WTC11 (cell line): ENCODE measurements at regions not wholly inside any gene's neighbourhood (a gene's known extent, or its start where the extent isn't known, plus 50 kb on each side); places are given as distances from the start of the nearest gene placed in this dataset.

ENCODE experiments used
- ATAC-seq: fragments of 200-7000 bp; cut with Tn5 transposase; 2 replicates; pipeline ENCODE4 v1.10.0; 2021; ENCODE audit warnings: mild to moderate bottlenecking, moderate library complexity
- CTCF ChIA-PET: fragments of 300-600 bp; sonication (Branson Sonifier 250); formaldehyde crosslinking; loops from one replicate; lab custom pipeline; 2021; ENCODE audit warnings: antibody characterized with exemption; lab: Charles Lee
- POLR2A ChIA-PET: fragments of 350-600 bp; sonication (Branson Sonifier 250); formaldehyde crosslinking; loops from one replicate; lab custom pipeline; 2021; ENCODE audit warnings: antibody characterized with exemption; lab: Charles Lee
- DNase-seq: peaks from one replicate; pipeline ENCODE4 v3.0.0; 2021; ENCODE audit warnings: low spot score
- H3K27ac Mint-ChIP-seq: 2 replicates; pipeline ENCODE4 v1.8.0; 2021; ENCODE audit warnings: mixed read lengths
- H3K27me3 Mint-ChIP-seq: 2 replicates; pipeline ENCODE4 v1.8.0; 2021; ENCODE audit warnings: low read depth, mild to moderate bottlenecking, moderate library complexity, mixed read lengths
- H3K36me3 Mint-ChIP-seq: 2 replicates; pipeline ENCODE4 v1.8.0; 2021; ENCODE audit warnings: mixed read lengths
- H3K4me1 Mint-ChIP-seq: 2 replicates; pipeline ENCODE4 v1.8.0; 2022; ENCODE audit warnings: mixed read lengths
- H3K4me3 Mint-ChIP-seq: 2 replicates; pipeline ENCODE4 v1.8.0; 2021; ENCODE audit warnings: mild to moderate bottlenecking, moderate library complexity, mixed read lengths
- H3K9me3 Mint-ChIP-seq: 2 replicates; pipeline ENCODE4 v1.8.0; 2021; ENCODE audit warnings: mixed read lengths
- CTCF ChIP-seq: fragments of 200-600 bp; IDR thresholded peaks from 2 replicates; pipeline ENCODE4 v1.8.0; 2022; ENCODE audit warnings: antibody characterized with exemption
- ERG ChIP-seq: fragments of 250-450 bp; sonication (Bioruptor Pico); IDR thresholded peaks from 2 replicates; pipeline ENCODE4 v1.8.0; 2021; ENCODE audit warnings: mild to moderate bottlenecking
- FOXP4 ChIP-seq: sonication (generic); formaldehyde crosslinking; IDR thresholded peaks from 2 replicates; pipeline ENCODE4 v1.8.0; 2022; ENCODE audit warnings: mild to moderate bottlenecking, missing genetic modification reagents
- GABPB1 ChIP-seq: sonication (generic); formaldehyde crosslinking; IDR thresholded peaks from 2 replicates; pipeline ENCODE4 v1.8.1; 2023; ENCODE audit warnings: mild to moderate bottlenecking, missing genetic modification reagents
- IRF2 ChIP-seq: sonication (generic); formaldehyde crosslinking; IDR thresholded peaks from 2 replicates; pipeline ENCODE4 v1.8.0; 2022; ENCODE audit warnings: low read depth, missing genetic modification reagents, borderline replicate concordance
- KAT7 ChIP-seq: sonication (generic); formaldehyde crosslinking; IDR thresholded peaks from 2 replicates; pipeline ENCODE4 v1.8.1; 2023; ENCODE audit warnings: missing genetic modification reagents, mild to moderate bottlenecking, borderline replicate concordance
- MXD4 ChIP-seq: fragments of 250-450 bp; sonication (Bioruptor Pico); IDR thresholded peaks from 2 replicates; pipeline ENCODE4 v1.8.0; 2021; ENCODE audit warnings: mild to moderate bottlenecking, moderate library complexity, borderline replicate concordance
- MYBL2 ChIP-seq: sonication (generic); formaldehyde crosslinking; IDR thresholded peaks from 2 replicates; pipeline ENCODE4 v1.8.1; 2023; ENCODE audit warnings: mild to moderate bottlenecking, moderate library complexity, missing genetic modification reagents
- PRRX2 ChIP-seq: fragments of 250-450 bp; sonication (Bioruptor Pico); IDR thresholded peaks from 2 replicates; pipeline ENCODE4 v1.8.0; 2021; ENCODE audit warnings: mild to moderate bottlenecking
- SP1 ChIP-seq: sonication (generic); formaldehyde crosslinking; conservative IDR thresholded peaks from 2 replicates; pipeline ENCODE4 v1.8.1; 2022; ENCODE audit warnings: missing genetic modification reagents
- TEAD1 ChIP-seq: sonication (generic); formaldehyde crosslinking; IDR thresholded peaks from 2 replicates; pipeline ENCODE4 v1.8.0; 2022; ENCODE audit warnings: mild to moderate bottlenecking, missing genetic modification reagents
- ZMAT4 ChIP-seq: fragments of 250-450 bp; sonication (Bioruptor Pico); IDR thresholded peaks from 2 replicates; pipeline ENCODE4 v1.9.0; 2021; ENCODE audit warnings: mild to moderate bottlenecking
- ZNF281 ChIP-seq: sonication (generic); formaldehyde crosslinking; IDR thresholded peaks from 2 replicates; pipeline ENCODE4 v1.8.0; 2023; ENCODE audit warnings: mild to moderate bottlenecking, missing genetic modification reagents
- ZNF317 ChIP-seq: sonication (generic); formaldehyde crosslinking; IDR thresholded peaks from 2 replicates; pipeline ENCODE4 v1.8.1; 2023; ENCODE audit warnings: low read depth, mild to moderate bottlenecking, moderate library complexity, missing genetic modification reagents, borderline replicate concordance
- ZNF423 ChIP-seq: fragments of 250-450 bp; sonication (Bioruptor Pico); IDR thresholded peaks from 2 replicates; pipeline ENCODE4 v2.1.2; 2022; ENCODE audit warnings: mild to moderate bottlenecking, moderate library complexity

- 0 out of 2 replicates have a peak, but pooled peaks cover 3% of the 10 kb centered on the region for H3K4me1 Mint-ChIP-seq
- no peak for DNase-seq
- H3K9me3 Mint-ChIP-seq: peaks cover 21% of the 10 kb centered on the region
- peaks cover 3% of the 10 kb centered on the region; the same call in 1 of the 2 replicates for H3K36me3 Mint-ChIP-seq
- H3K4me3 Mint-ChIP-seq: no peak overlapping the region
- no peaks in the 10 kb centered on the region for H3K27me3 Mint-ChIP-seq
- POLR2A ChIA-PET: no interaction called here
- ATAC-seq: no peak
- CTCF ChIA-PET: interaction anchor here (1.3 kb wide), 1 partner anchor 13 kb away, joined by 4 read pairs; no protein-coding TSS in a partner anchor
- H3K27ac Mint-ChIP-seq: no peak overlapping the region
- no peak for TF ChIP-seq ZMAT4 (CRISPR knock-in tag)
- TF ChIP-seq ZNF423: no peak
- TF ChIP-seq ZNF317: no peak
- no peak for TF ChIP-seq KAT7 (CRISPR knock-in tag)
- TF ChIP-seq MYBL2 (CRISPR knock-in tag): no peak
- TF ChIP-seq CTCF: no peak
- no peak for TF ChIP-seq IRF2 (CRISPR knock-in tag)
- TF ChIP-seq SP1 (CRISPR knock-in tag): no peak
- TF ChIP-seq PRRX2 (CRISPR knock-in tag): no peak
- no peak for TF ChIP-seq FOXP4 (CRISPR knock-in tag)
- no peak for TF ChIP-seq ZNF281
Observed at GRCh38 chr12:74890237-74890599, 319.4 kb downstream of the KCNC2 start.

GRCh38 chr12:74891083-74891668 is 318.5 kb downstream of the KCNC2 start:
- ATAC-seq (no peak), DNase-seq (no peak)
- peaks cover 21% of the 10 kb centered on the region for H3K9me3 Mint-ChIP-seq
- POLR2A ChIA-PET: no interaction called here
- 0 out of 2 replicates have a peak, but pooled peaks cover 3% of the 10 kb centered on the region for H3K4me1 Mint-ChIP-seq
- peaks cover 3% of the 10 kb centered on the region; the same call in 1 of the 2 replicates for H3K36me3 Mint-ChIP-seq
- H3K27ac Mint-ChIP-seq: no peak overlapping the region
- no peak for TF ChIP-seq ERG (CRISPR knock-in tag)
- no peak for TF ChIP-seq TEAD1 (CRISPR knock-in tag)
- TF ChIP-seq GABPB1 (CRISPR knock-in tag): no peak
- TF ChIP-seq MXD4 (CRISPR knock-in tag): no peak
- H3K27me3 Mint-ChIP-seq: no peaks in the 10 kb centered on the region
- CTCF ChIA-PET: interaction anchor here (1.3 kb wide), 2 partner anchors 12 to 88 kb away, joined by 4 read pairs; no protein-coding TSS in a partner anchor
- H3K4me3 Mint-ChIP-seq: no peak overlapping the region
